ENCODE measurements at regions not wholly inside any gene's neighbourhood (a gene's known extent, or its start where the extent isn't known, plus 50 kb on each side); places are given as distances from the start of the nearest gene placed in this dataset.

DNA sequence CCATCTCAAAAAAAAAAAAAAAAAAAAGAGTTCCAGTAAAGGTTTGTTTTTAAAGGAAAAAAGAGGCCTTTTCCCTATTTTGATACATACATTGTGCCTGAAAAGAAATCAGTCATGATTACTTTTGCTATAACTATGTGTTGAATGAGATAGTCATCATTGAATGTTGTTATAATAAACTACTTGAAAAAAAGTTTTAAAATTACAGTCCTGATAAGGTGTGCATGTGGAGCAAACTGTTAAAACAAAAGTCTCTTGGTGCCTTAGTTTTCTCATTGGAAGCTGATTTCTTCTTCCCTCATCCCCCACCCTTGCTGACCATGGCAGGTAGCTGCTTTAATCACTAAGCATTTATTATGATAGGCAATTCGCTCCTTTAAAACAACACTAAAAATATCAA, 172.3 kb upstream of the TBCA start:
- H3K27ac ChIP-seq (ENCODE audit: insufficient read depth, low read depth, low read length, poor library complexity, severe bottlenecking): no peak overlapping the region
- H3K9me3 ChIP-seq (ENCODE audit: control insufficient read depth, low read length): no peaks in the 10 kb centered on the region
- peaks cover 6% of the 10 kb centered on the region for H3K27me3 ChIP-seq (ENCODE audit: control insufficient read depth, insufficient read depth, low read length, poor library complexity, severe bottlenecking)
- no peaks in the 10 kb centered on the region for H3K36me3 ChIP-seq (ENCODE audit: control insufficient read depth, insufficient read depth, low read length)
- no peak overlapping the region for H3K4me3 ChIP-seq (ENCODE audit: insufficient read depth, low read depth, low read length)
- no peaks in the 10 kb centered on the region for H3K4me1 ChIP-seq (ENCODE audit: control insufficient read depth, insufficient read depth, low read length)
- WGBS, 2 experiments: 100% methylated on average over 1 of the region's 1 CpG; no CpG with 5 or more reads in 1 of the 2 experiments

DNA sequence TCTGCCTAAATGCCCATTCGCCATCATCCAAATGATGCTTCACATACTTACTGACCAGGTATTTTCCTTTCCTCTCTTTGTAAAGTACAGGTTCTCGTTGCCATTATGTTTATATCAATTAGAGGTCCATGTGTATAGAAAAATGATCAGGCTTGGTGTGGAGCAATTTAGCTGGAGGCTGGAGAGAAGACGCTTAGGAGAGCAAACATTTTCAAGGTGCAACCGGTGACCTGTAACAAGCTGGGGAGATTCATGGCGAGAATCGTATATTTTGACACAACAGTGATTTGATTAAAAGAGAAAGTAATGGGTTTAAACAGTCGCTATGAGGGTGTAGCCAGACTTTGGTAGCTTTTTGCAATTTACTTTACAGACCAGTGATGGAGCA, 170.9 kb upstream of the TBCA start:
- H3K4me1 ChIP-seq (ENCODE audit: control insufficient read depth, insufficient read depth, low read length): no peaks in the 10 kb centered on the region
- H3K36me3 ChIP-seq (ENCODE audit: control insufficient read depth, insufficient read depth, low read length): no peaks in the 10 kb centered on the region
- no peak overlapping the region for H3K27ac ChIP-seq (ENCODE audit: insufficient read depth, low read depth, low read length, poor library complexity, severe bottlenecking)
- no peaks in the 10 kb centered on the region for H3K9me3 ChIP-seq (ENCODE audit: control insufficient read depth, low read length)
- peaks cover 1% of the 10 kb centered on the region for H3K27me3 ChIP-seq (ENCODE audit: control insufficient read depth, insufficient read depth, low read length, poor library complexity, severe bottlenecking)
- 93 to 94% methylated on average over 7 of the region's 7 CpGs for WGBS, 2 experiments
- H3K4me3 ChIP-seq (ENCODE audit: insufficient read depth, low read depth, low read length): no peak overlapping the region

DNA sequence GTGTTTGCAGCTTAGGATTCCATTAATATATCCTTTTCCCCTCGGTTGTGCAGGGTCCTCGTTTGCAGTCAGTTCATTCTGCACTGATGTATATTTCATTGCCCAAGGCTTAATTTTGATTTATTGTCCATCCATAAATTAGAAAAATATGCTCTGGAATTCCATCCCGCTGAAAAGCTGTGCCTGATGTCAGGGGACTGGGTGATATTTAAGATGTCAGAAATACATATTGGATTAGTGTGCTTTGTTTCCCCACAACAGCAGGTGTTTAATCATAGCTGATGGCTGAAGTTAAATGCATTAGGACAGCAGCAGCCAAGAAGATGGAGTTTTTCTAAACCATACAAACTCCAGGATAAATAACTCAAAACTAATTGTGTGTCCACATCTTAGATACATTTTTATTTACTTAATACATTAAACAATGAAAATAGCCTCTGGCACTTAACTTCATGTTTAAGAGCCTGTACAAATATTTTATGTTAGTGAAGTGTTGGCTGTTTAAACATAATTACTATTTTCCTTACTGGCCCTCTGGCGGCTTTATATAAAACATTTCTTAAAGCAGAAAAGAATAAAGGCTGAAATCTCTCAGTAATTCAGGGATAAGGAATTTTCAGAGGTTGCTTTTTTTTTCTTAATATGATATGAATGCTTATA, 170.4 kb upstream of the TBCA start:
- Histone ChIP-seq H3K4me3 (ENCODE audit: insufficient read depth, low read depth, low read length) (no peak overlapping the region), H3K9me3 (ENCODE audit: control insufficient read depth, low read length) (no peaks in the 10 kb centered on the region), H3K36me3 (ENCODE audit: control insufficient read depth, insufficient read depth, low read length) (no peaks in the 10 kb centered on the region), H3K27me3 (ENCODE audit: control insufficient read depth, insufficient read depth, low read length, poor library complexity, severe bottlenecking) (no peaks in the 10 kb centered on the region), H3K4me1 (ENCODE audit: control insufficient read depth, insufficient read depth, low read length) (no peaks in the 10 kb centered on the region), H3K27ac (ENCODE audit: insufficient read depth, low read depth, low read length, poor library complexity, severe bottlenecking) (no peak overlapping the region)
- WGBS, 2 experiments: 80 to 96% methylated on average over 3 to 4 of the region's 4 CpGs

DNA sequence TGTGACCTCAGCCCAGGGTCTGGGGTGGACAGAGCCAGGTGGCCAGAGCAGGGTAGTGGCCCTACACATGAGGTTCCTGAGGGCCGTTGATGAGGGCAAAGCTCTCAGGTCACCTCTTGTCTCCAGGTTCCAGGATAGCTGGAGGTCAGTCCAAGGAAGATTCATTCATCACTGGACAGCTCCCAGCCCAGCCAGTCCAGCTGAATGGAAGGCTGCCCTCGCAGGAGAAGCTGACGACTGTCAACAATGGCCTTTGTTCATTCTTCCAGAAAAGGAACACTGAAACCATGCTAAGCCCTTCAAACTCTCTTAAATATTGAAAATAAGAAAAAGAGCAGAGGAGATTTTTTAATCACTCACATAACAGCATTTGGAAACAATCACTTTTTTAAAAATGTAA, 169.7 kb upstream of the TBCA start:
- Histone ChIP-seq H3K4me3 (ENCODE audit: insufficient read depth, low read depth, low read length) (no peak overlapping the region), H3K9me3 (ENCODE audit: control insufficient read depth, low read length) (no peaks in the 10 kb centered on the region), H3K4me1 (ENCODE audit: control insufficient read depth, insufficient read depth, low read length) (no peaks in the 10 kb centered on the region), H3K36me3 (ENCODE audit: control insufficient read depth, insufficient read depth, low read length) (no peaks in the 10 kb centered on the region), H3K27me3 (ENCODE audit: control insufficient read depth, insufficient read depth, low read length, poor library complexity, severe bottlenecking) (no peaks in the 10 kb centered on the region), H3K27ac (ENCODE audit: insufficient read depth, low read depth, low read length, poor library complexity, severe bottlenecking) (no peak overlapping the region)
- WGBS, 2 experiments: 66 to 87% methylated on average over 3 of the region's 3 CpGs

DNA sequence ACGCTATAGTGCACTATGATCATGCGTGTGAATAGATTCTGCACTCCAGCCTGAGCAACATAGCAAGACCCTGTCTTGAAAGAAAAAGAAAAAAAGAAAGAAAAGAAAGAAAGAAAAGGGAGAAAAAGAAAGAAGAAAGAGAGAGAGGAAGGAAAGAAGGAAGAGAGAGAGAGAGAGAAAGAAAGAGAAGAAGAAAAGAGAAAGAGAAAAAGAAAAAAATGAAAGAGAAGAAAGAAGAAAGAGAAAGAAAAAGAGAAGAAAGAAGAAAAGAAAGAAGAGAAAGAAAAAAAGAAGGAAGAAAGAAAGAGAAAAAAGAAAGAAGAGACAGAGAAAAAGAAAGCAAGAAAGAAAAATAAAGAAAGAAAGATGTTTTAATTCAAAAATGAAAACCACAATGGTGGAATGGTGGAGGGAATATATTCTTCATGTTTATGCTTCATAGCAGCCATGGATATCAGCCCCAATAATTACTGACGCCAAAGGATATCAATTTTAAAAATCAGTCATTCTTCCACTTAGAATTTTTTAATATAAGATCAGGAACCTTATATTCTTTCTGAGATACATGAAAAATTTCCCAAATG, 168.7 kb upstream of the TBCA start:
- no peak overlapping the region for H3K4me3 ChIP-seq (ENCODE audit: insufficient read depth, low read depth, low read length)
- 95 to 99% methylated on average over 2 to 3 of the region's 3 CpGs for WGBS, 2 experiments
- H3K36me3 ChIP-seq (ENCODE audit: control insufficient read depth, insufficient read depth, low read length): no peaks in the 10 kb centered on the region
- H3K4me1 ChIP-seq (ENCODE audit: control insufficient read depth, insufficient read depth, low read length): no peaks in the 10 kb centered on the region
- H3K9me3 ChIP-seq (ENCODE audit: control insufficient read depth, low read length): no peaks in the 10 kb centered on the region
- no peaks in the 10 kb centered on the region for H3K27me3 ChIP-seq (ENCODE audit: control insufficient read depth, insufficient read depth, low read length, poor library complexity, severe bottlenecking)
- no peak overlapping the region for H3K27ac ChIP-seq (ENCODE audit: insufficient read depth, low read depth, low read length, poor library complexity, severe bottlenecking)

DNA sequence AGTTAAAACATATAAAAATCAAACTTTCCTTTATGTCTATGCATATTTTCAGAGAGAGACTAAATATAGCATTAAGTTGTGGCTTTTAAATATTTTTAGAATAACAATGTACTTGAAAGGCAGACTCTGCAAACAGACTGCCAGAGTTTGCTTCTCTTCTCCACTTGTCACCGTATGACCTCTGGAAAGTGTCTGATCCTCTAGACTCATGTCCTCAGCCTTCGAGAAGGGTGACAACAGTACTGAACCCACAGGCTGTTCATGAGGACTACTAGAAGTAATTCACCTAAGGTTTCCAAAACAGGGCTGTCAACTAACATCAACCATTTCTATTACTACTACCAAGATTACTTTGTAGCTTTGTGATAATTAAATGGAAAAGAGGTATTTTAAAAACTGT, 167.7 kb upstream of the TBCA start:
- H3K4me3 ChIP-seq (ENCODE audit: insufficient read depth, low read depth, low read length): no peak overlapping the region
- H3K27ac ChIP-seq (ENCODE audit: insufficient read depth, low read depth, low read length, poor library complexity, severe bottlenecking): no peak overlapping the region
- no peaks in the 10 kb centered on the region for H3K36me3 ChIP-seq (ENCODE audit: control insufficient read depth, insufficient read depth, low read length)
- H3K4me1 ChIP-seq (ENCODE audit: control insufficient read depth, insufficient read depth, low read length): no peaks in the 10 kb centered on the region
- H3K9me3 ChIP-seq (ENCODE audit: control insufficient read depth, low read length): no peaks in the 10 kb centered on the region
- H3K27me3 ChIP-seq (ENCODE audit: control insufficient read depth, insufficient read depth, low read length, poor library complexity, severe bottlenecking): no peaks in the 10 kb centered on the region
- 80 to 92% methylated on average over 2 of the region's 2 CpGs for WGBS, 2 experiments

DNA sequence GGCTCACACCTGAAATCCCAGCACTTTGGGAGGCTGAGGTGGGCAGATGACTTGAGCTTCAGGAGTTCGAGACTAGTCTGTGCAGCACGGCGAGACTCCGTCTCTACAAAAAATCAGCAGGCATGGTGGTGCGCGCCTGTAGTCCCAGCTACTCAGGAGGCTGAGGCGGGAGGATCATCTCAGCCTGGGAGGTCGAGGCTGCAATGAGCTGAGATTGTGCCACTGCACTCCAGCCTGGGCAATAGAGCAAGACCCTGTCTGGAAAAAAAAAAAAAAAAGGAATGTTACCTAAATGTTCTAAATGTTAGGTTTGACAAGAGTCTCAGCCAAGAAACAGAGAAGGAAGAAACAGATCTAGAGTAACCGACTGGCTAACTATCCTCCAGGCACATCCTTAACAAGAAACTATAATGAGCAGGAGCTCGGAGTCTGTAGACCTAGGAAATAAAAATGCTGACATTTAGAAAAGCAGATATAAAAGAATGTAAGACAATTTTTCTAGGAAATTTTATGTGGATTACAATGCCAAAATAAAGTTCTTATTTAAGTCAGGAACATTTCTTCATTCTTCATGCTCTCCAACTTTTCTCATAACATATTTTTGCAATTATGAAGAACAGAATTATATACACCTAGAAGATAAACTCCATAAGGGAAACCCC, 166.6 kb upstream of the TBCA start:
- 88 to 94% methylated on average over 8 to 10 of the region's 10 CpGs for WGBS, 2 experiments
- no peak overlapping the region for H3K4me3 ChIP-seq (ENCODE audit: insufficient read depth, low read depth, low read length)

DNA sequence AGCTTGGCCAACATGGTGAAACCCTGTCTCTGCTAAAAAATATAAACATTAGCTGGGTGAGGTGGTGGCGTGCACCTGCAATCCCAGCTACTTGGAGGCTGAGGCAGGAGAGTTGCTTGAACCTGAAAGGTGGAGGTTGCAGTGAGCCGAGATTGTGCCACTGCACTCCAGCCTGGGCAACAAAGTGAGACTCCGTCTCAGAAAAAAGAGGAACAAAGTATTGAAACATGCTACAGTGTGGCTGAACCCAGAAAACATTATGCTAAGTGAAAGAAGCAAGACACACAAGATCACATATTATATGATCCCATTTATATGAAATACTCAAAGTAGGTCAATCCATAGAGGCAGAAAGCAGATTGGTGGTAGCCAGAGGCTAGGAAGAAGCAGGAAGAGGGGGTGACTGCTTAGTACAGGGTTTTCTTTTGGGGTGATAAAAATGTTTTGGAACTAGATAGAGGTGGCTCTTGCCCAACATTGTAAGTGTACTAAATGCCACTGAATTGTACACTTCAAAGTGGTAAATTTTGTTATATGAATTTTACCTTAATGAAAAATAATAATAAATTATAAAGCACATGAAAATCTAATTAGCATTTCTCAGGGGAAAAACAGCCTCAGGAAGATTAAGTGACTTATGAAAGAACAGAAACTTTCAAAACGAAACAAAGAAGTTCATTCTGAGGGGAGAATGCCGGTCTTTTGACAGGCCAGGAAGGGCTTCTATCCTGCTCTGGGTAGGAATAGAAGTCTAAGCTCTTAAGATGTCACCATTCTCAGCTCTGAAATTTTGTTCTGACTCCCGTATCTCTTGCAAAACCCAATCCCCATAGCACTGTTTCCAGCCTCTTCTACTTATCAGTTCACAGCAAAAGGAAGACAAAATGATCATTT, 161.1 kb upstream of the TBCA start:
- H3K9me3 ChIP-seq (ENCODE audit: control insufficient read depth, low read length): no peaks in the 10 kb centered on the region
- H3K27me3 ChIP-seq (ENCODE audit: control insufficient read depth, insufficient read depth, low read length, poor library complexity, severe bottlenecking): no peaks in the 10 kb centered on the region
- H3K4me3 ChIP-seq (ENCODE audit: insufficient read depth, low read depth, low read length): no peak overlapping the region
- 92 to 93% methylated on average over 6 of the region's 6 CpGs for WGBS, 2 experiments
- H3K4me1 ChIP-seq (ENCODE audit: control insufficient read depth, insufficient read depth, low read length): no peaks in the 10 kb centered on the region
- H3K36me3 ChIP-seq (ENCODE audit: control insufficient read depth, insufficient read depth, low read length): no peaks in the 10 kb centered on the region
- no peak overlapping the region for H3K27ac ChIP-seq (ENCODE audit: insufficient read depth, low read depth, low read length, poor library complexity, severe bottlenecking)

More for the DNA sequence above, 166.6 kb upstream of the TBCA start:
- no peaks in the 10 kb centered on the region for H3K9me3 ChIP-seq (ENCODE audit: control insufficient read depth, low read length)
- H3K27ac ChIP-seq (ENCODE audit: insufficient read depth, low read depth, low read length, poor library complexity, severe bottlenecking): no peak overlapping the region
- no peaks in the 10 kb centered on the region for H3K4me1 ChIP-seq (ENCODE audit: control insufficient read depth, insufficient read depth, low read length)
- H3K27me3 ChIP-seq (ENCODE audit: control insufficient read depth, insufficient read depth, low read length, poor library complexity, severe bottlenecking): no peaks in the 10 kb centered on the region
- no peaks in the 10 kb centered on the region for H3K36me3 ChIP-seq (ENCODE audit: control insufficient read depth, insufficient read depth, low read length)

DNA sequence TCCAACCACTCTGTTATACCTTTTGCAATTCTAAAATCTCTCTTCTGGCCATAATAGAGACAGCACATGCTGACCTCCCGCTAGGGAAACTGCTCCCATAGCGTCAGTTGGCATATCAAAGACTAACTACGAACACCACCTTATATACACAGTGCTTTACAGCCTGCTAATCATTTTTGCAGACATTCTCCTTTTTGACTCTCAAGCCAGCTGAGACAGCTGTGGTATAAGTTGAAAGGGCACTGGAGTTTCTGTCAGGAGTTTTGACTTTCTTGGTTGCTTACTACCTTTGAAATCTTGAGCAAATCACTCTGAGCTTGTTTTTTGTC, 160.2 kb upstream of the TBCA start:
- Histone ChIP-seq H3K4me1 (ENCODE audit: control insufficient read depth, insufficient read depth, low read length) (no peaks in the 10 kb centered on the region), H3K36me3 (ENCODE audit: control insufficient read depth, insufficient read depth, low read length) (no peaks in the 10 kb centered on the region), H3K27ac (ENCODE audit: insufficient read depth, low read depth, low read length, poor library complexity, severe bottlenecking) (no peak overlapping the region), H3K4me3 (ENCODE audit: insufficient read depth, low read depth, low read length) (no peak overlapping the region), H3K27me3 (ENCODE audit: control insufficient read depth, insufficient read depth, low read length, poor library complexity, severe bottlenecking) (no peaks in the 10 kb centered on the region), H3K9me3 (ENCODE audit: control insufficient read depth, low read length) (no peaks in the 10 kb centered on the region)
- 90 to 92% methylated on average over 3 of the region's 3 CpGs for WGBS, 2 experiments
